RWPE2 (cell line): ENCODE measurements at regions not wholly inside any gene's neighbourhood (a gene's known extent, or its start where the extent isn't known, plus 50 kb on each side); places are given as distances from the start of the nearest gene placed in this dataset.

ENCODE experiments used
- ATAC-seq: fragments of 200-7000 bp; cut with Tn5 transposase; 3 replicates; pipeline ENCODE4 v1.9.1; 2021; ENCODE audit warnings: low read depth
- DNase-seq: peaks from one replicate; pipeline ENCODE4 v3.0.0-alpha.2; 2020; ENCODE audit warnings: low spot score
- H3K27ac ChIP-seq: fragments of 450-650 bp; 2 replicates; pipeline ENCODE4 v1.5.1; 2017; ENCODE audit warnings: mild to moderate bottlenecking; ENCODE audit not compliant: poor library complexity, severe bottlenecking
- H3K27me3 ChIP-seq: fragments of 250-450 bp; sonication (Bioruptor Pico); 2 replicates; pipeline ENCODE4 v1.5.1; 2021; ENCODE audit warnings: mild to moderate bottlenecking, moderate library complexity; ENCODE audit not compliant: insufficient read depth, poor library complexity, severe bottlenecking
- H3K36me3 ChIP-seq: fragments of 250-450 bp; sonication (Bioruptor Pico); 2 replicates; pipeline ENCODE4 v1.5.1; 2020; ENCODE audit warnings: low read depth, mild to moderate bottlenecking, moderate library complexity
- H3K4me1 ChIP-seq: fragments of 250-450 bp; sonication (Bioruptor Pico); 2 replicates; pipeline ENCODE4 v1.5.1; 2021; ENCODE audit warnings: mild to moderate bottlenecking, moderate library complexity; ENCODE audit not compliant: insufficient read depth, poor library complexity, severe bottlenecking
- H3K4me3 ChIP-seq: fragments of 250-450 bp; sonication (Bioruptor Pico); 2 replicates; pipeline ENCODE4 v1.5.1; 2021; ENCODE audit warnings: mild to moderate bottlenecking, moderate library complexity; ENCODE audit not compliant: severe bottlenecking
- H3K9me3 ChIP-seq: fragments of 250-450 bp; sonication (Bioruptor Pico); 2 replicates; pipeline ENCODE4 v1.5.1; 2021; ENCODE audit warnings: mild to moderate bottlenecking, moderate library complexity; ENCODE audit not compliant: severe bottlenecking
- CTCF ChIP-seq: fragments of 450-650 bp; IDR thresholded peaks from one replicate; pipeline ENCODE4 v1.5.1; 2017; ENCODE audit warnings: mild to moderate bottlenecking, moderate library complexity; ENCODE audit not compliant: poor library complexity, severe bottlenecking

- Histone ChIP-seq H3K9me3 (no peaks in the 10 kb centered on the region), H3K27ac (no peak overlapping the region), H3K4me1 (peaks cover 5% of the 10 kb centered on the region), H3K36me3 (no peaks in the 10 kb centered on the region), H3K27me3 (no peaks in the 10 kb centered on the region), H3K4me3 (no peak overlapping the region)
- no peak for ATAC-seq
- DNase-seq = no peak
- TF ChIP-seq CTCF = no peak
Measured at GRCh38 chr5:56677690-56678305, 137.6 kb upstream of the MAP3K1 start.

- no peak for DNase-seq
- H3K4me3 ChIP-seq = no peak overlapping the region
- no peaks in the 10 kb centered on the region for H3K36me3 ChIP-seq
- peaks cover 5% of the 10 kb centered on the region for H3K4me1 ChIP-seq
- no peak overlapping the region for H3K27ac ChIP-seq
- TF ChIP-seq CTCF = no peak
- H3K27me3 ChIP-seq = no peaks in the 10 kb centered on the region
- no peaks in the 10 kb centered on the region for H3K9me3 ChIP-seq
- peak; percentile 62 for ATAC-seq
Measured at GRCh38 chr5:56676091-56676768, 139.1 kb upstream of the MAP3K1 start.

GRCh38 chr5:56674441-56674840 lies 140.9 kb upstream of the MAP3K1 start:
- TF ChIP-seq CTCF = no peak
- Histone ChIP-seq H3K4me1 (peaks cover 8% of the 10 kb centered on the region), H3K4me3 (no peak overlapping the region), H3K9me3 (no peaks in the 10 kb centered on the region), H3K27ac (no peak overlapping the region), H3K36me3 (no peaks in the 10 kb centered on the region), H3K27me3 (no peaks in the 10 kb centered on the region)
- no peak for ATAC-seq
- no peak for DNase-seq

GRCh38 chr5:56673171-56673570 lies 142.2 kb upstream of the MAP3K1 start:
- TF ChIP-seq CTCF = no peak
- Histone ChIP-seq H3K27me3 (no peaks in the 10 kb centered on the region), H3K36me3 (no peaks in the 10 kb centered on the region), H3K27ac (no peak overlapping the region), H3K4me1 (peaks cover 8% of the 10 kb centered on the region), H3K4me3 (no peak overlapping the region), H3K9me3 (no peaks in the 10 kb centered on the region)
- DNase-seq (no peak), ATAC-seq (no peak)

GRCh38 chr5:56671571-56671970 lies 143.8 kb upstream of the MAP3K1 start:
- Histone ChIP-seq H3K4me3 (no peak overlapping the region), H3K4me1 (peaks cover 8% of the 10 kb centered on the region), H3K36me3 (no peaks in the 10 kb centered on the region), H3K27me3 (no peaks in the 10 kb centered on the region), H3K9me3 (no peaks in the 10 kb centered on the region), H3K27ac (no peak overlapping the region)
- DNase-seq (no peak), ATAC-seq (no peak)
- no peak for TF ChIP-seq CTCF
